ENCODE measurements at regions not wholly inside any gene's neighbourhood (a gene's known extent, or its start where the extent isn't known, plus 50 kb on each side); places are given as distances from the start of the nearest gene placed in this dataset.

DNA sequence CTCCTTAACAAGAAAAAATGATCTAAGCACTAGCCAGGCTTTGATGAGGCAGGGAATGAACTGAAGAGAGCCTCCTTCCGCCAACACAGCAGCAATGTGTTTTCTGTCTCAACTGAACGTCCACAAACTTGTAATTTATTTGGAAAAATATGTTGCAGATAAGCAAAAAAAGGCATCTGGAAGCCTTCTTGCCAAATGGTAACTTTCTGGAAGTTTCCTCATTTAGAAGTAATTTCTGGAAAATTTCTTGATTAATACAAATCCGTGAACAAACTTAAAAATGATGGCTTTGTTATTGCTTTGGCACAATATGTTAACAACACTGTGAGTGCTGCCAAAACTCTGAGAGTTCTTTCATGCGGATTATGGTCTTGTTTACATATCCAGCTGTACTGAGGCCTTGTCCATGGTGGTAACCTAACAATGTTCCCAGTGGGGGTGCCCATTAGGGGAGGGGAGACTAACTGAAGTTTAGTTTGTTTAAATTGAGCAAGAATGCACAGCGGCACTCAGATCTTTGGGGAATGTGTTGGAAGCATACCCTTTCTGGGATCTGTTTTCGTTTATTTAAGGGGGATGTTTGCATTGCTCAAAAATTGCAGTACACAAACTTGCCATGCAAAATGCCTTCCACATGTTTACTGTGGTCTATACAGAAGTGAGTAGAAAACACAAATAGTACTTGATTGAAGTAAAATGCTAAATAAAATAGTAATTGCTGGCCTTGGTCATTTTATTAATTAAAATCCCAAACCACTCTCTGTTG, 334.7 kb downstream of the NR2F1-AS1 start:
- Histone ChIP-seq H3K4me3 (replicated peaks in 1 of 4; ENCODE audit: control extremely low read depth in 1 of 4, insufficient read depth in 1 of 4, low read depth in 3 of 4, low read length in 4 of 4) (no peak overlapping the region), H3K36me3 (ENCODE audit: control insufficient read depth, insufficient read depth, low read length) (no peaks in the 10 kb centered on the region), H3K27ac (ENCODE audit: insufficient read depth, low read length) (no peak overlapping the region), H3K79me2 (ENCODE audit: control insufficient read depth, insufficient read depth, low read length) (no peaks in the 10 kb centered on the region), H3K4me2 (ENCODE audit: extremely low read depth, insufficient read depth, low read length) (peak overlapping the region; percentile 57), H4K20me1 (ENCODE audit: control insufficient read depth, extremely low read depth, insufficient read depth, low read length) (no peaks in the 10 kb centered on the region), H3K27me3 (ENCODE audit: control insufficient read depth, insufficient read depth, low read length) (no peaks in the 10 kb centered on the region), H3K4me1 (ENCODE audit: control insufficient read depth, extremely low read depth, insufficient read depth, low read length) (peaks cover 6% of the 10 kb centered on the region), H2AFZ (ENCODE audit: low read length) (peak overlapping the region; percentile 14), H3K9me3 (ENCODE audit: control insufficient read depth, insufficient read depth, low read depth, low read length) (no peaks in the 10 kb centered on the region), H3K9ac (ENCODE audit: insufficient read depth, low read length) (no peak overlapping the region)
- peak; percentile 55 to 87 for DNase-seq (ENCODE audit: low read depth in 2 of 2)
- no peak for TF ChIP-seq EZH2 (IDR thresholded peaks at IDR 0.05; ENCODE audit: low read length, missing control alignments)
- TF ChIP-seq, protein P1, sequence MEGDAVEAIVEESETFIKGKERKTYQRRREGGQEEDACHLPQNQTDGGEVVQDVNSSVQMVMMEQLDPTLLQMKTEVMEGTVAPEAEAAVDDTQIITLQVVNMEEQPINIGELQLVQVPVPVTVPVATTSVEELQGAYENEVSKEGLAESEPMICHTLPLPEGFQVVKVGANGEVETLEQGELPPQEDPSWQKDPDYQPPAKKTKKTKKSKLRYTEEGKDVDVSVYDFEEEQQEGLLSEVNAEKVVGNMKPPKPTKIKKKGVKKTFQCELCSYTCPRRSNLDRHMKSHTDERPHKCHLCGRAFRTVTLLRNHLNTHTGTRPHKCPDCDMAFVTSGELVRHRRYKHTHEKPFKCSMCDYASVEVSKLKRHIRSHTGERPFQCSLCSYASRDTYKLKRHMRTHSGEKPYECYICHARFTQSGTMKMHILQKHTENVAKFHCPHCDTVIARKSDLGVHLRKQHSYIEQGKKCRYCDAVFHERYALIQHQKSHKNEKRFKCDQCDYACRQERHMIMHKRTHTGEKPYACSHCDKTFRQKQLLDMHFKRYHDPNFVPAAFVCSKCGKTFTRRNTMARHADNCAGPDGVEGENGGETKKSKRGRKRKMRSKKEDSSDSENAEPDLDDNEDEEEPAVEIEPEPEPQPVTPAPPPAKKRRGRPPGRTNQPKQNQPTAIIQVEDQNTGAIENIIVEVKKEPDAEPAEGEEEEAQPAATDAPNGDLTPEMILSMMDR (conservative IDR thresholded peaks at IDR 0.05 in 1 of 2, IDR thresholded peaks at IDR 0.05 in 1 of 2; ENCODE audit: low read depth in 1 of 2, low read length in 2 of 2): no peak

- DNase-seq (ENCODE audit: low read depth in 2 of 2): no peak
- Histone ChIP-seq H3K27ac (ENCODE audit: insufficient read depth, low read length) (no peak overlapping the region), H3K9ac (ENCODE audit: insufficient read depth, low read length) (no peak overlapping the region)
These were observed 335.8 kb downstream of the NR2F1-AS1 start for GRCh38 chr5:93245226-93245625.

GRCh38 chr5:93243481-93243880, 337.5 kb downstream of the NR2F1-AS1 start:
- Histone ChIP-seq H4K20me1 (ENCODE audit: control insufficient read depth, extremely low read depth, insufficient read depth, low read length) (no peaks in the 10 kb centered on the region), H3K4me2 (ENCODE audit: extremely low read depth, insufficient read depth, low read length) (no peak overlapping the region), H2AFZ (ENCODE audit: low read length) (no peak overlapping the region), H3K79me2 (ENCODE audit: control insufficient read depth, insufficient read depth, low read length) (no peaks in the 10 kb centered on the region), H3K36me3 (ENCODE audit: control insufficient read depth, insufficient read depth, low read length) (no peaks in the 10 kb centered on the region), H3K27me3 (ENCODE audit: control insufficient read depth, insufficient read depth, low read length) (no peaks in the 10 kb centered on the region), H3K4me1 (ENCODE audit: control insufficient read depth, extremely low read depth, insufficient read depth, low read length) (peaks cover 4% of the 10 kb centered on the region), H3K9ac (ENCODE audit: insufficient read depth, low read length) (no peak overlapping the region), H3K4me3 (replicated peaks in 1 of 4; ENCODE audit: control extremely low read depth in 1 of 4, insufficient read depth in 1 of 4, low read depth in 3 of 4, low read length in 4 of 4) (no peak overlapping the region), H3K9me3 (ENCODE audit: control insufficient read depth, insufficient read depth, low read depth, low read length) (no peaks in the 10 kb centered on the region), H3K27ac (ENCODE audit: insufficient read depth, low read length) (no peak overlapping the region)
- no peak for TF ChIP-seq EZH2 (IDR thresholded peaks at IDR 0.05; ENCODE audit: low read length, missing control alignments)
- TF ChIP-seq, protein P1 (conservative IDR thresholded peaks at IDR 0.05 in 1 of 2, IDR thresholded peaks at IDR 0.05 in 1 of 2; ENCODE audit: low read depth in 1 of 2, low read length in 2 of 2): no peak
- DNase-seq (ENCODE audit: low read depth in 2 of 2): no peak

More at GRCh38 chr5:93245226-93245625, 335.8 kb downstream of the NR2F1-AS1 start:
- Histone ChIP-seq H3K9me3 (ENCODE audit: control insufficient read depth, insufficient read depth, low read depth, low read length) (no peaks in the 10 kb centered on the region), H3K4me1 (ENCODE audit: control insufficient read depth, extremely low read depth, insufficient read depth, low read length) (peaks cover 4% of the 10 kb centered on the region), H3K36me3 (ENCODE audit: control insufficient read depth, insufficient read depth, low read length) (no peaks in the 10 kb centered on the region), H2AFZ (ENCODE audit: low read length) (no peak overlapping the region), H3K4me3 (replicated peaks in 1 of 4; ENCODE audit: control extremely low read depth in 1 of 4, insufficient read depth in 1 of 4, low read depth in 3 of 4, low read length in 4 of 4) (no peak overlapping the region), H4K20me1 (ENCODE audit: control insufficient read depth, extremely low read depth, insufficient read depth, low read length) (no peaks in the 10 kb centered on the region), H3K79me2 (ENCODE audit: control insufficient read depth, insufficient read depth, low read length) (no peaks in the 10 kb centered on the region), H3K27me3 (ENCODE audit: control insufficient read depth, insufficient read depth, low read length) (no peaks in the 10 kb centered on the region), H3K4me2 (ENCODE audit: extremely low read depth, insufficient read depth, low read length) (no peak overlapping the region)
- TF ChIP-seq, protein P1 (conservative IDR thresholded peaks at IDR 0.05 in 1 of 2, IDR thresholded peaks at IDR 0.05 in 1 of 2; ENCODE audit: low read depth in 1 of 2, low read length in 2 of 2): no peak
- TF ChIP-seq EZH2 (IDR thresholded peaks at IDR 0.05; ENCODE audit: low read length, missing control alignments): no peak

All from fibroblast of lung (primary cell).